ENCODE measurements at regions not wholly inside any gene's neighbourhood (a gene's known extent, or its start where the extent isn't known, plus 50 kb on each side); places are given as distances from the start of the nearest gene placed in this dataset.

DNA sequence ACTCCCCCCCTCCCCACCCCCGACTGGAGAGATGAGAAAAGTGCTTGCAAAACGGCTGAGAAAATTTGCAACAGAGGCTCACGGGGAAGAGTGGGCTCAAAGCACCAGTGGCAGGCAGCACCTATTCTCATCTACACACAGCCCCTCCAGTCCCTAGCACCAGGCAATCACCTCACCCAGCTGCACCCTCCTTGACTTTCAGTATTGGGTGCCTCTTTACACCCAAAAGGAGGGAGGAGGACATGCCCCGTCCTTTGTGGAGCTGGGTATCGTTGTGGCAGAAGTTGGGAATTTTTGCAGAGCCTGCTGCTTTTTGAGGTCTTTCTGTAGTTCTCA is 182.8 kb upstream of the TOPAZ1 start:
- POLR2A ChIA-PET (ENCODE audit: low non-redundant PET) = no interaction called here

DNA sequence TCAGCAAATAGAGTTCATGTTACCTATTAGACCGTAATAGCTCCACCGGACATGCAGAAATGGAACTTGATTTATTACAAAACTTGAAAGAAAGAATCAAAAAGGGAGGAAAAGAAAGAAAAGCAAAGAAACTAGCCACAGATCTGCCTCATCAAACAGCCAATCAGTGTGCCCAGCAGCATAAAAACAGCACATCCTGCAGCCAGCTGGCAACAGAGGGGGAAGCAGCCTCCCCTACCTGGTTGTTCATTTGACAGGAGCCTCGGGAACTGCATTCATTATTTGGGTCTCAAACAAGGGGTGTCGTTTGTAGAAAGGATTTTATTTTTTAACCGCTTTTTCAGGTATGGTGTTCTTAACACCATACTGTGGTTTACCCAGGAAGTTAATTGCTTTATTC is 181.5 kb upstream of the TOPAZ1 start:
- no peak for TF ChIP-seq CTCF (conservative IDR thresholded peaks at IDR 0.05; ENCODE audit: low read depth)
- ChIA-PET POLR2A (ENCODE audit: low non-redundant PET) (no interaction called here), CTCF (no interaction called here)
- DNase-seq (ENCODE audit: low spot score) = no peak
- no peak overlapping the region for H3K27ac ChIP-seq

More for the DNA sequence above, 182.8 kb upstream of the TOPAZ1 start:
- no peak for DNase-seq (ENCODE audit: low spot score)
- H3K27ac ChIP-seq = peak overlapping the region; percentile 58
- CTCF ChIA-PET = no interaction called here
- no peak for TF ChIP-seq CTCF (conservative IDR thresholded peaks at IDR 0.05; ENCODE audit: low read depth)

- TF ChIP-seq CTCF (conservative IDR thresholded peaks at IDR 0.05; ENCODE audit: low read depth) = no peak
- no peak for DNase-seq (ENCODE audit: low spot score)
- CTCF ChIA-PET = no interaction called here
- POLR2A ChIA-PET (ENCODE audit: low non-redundant PET) = no interaction called here
- no peak overlapping the region for H3K27ac ChIP-seq
Observed at GRCh38 chr3:44061268-44061667, 180.4 kb upstream of the TOPAZ1 start.

GRCh38 chr3:44061961-44062360 is 179.7 kb upstream of the TOPAZ1 start:
- no peak overlapping the region for H3K27ac ChIP-seq

DNA sequence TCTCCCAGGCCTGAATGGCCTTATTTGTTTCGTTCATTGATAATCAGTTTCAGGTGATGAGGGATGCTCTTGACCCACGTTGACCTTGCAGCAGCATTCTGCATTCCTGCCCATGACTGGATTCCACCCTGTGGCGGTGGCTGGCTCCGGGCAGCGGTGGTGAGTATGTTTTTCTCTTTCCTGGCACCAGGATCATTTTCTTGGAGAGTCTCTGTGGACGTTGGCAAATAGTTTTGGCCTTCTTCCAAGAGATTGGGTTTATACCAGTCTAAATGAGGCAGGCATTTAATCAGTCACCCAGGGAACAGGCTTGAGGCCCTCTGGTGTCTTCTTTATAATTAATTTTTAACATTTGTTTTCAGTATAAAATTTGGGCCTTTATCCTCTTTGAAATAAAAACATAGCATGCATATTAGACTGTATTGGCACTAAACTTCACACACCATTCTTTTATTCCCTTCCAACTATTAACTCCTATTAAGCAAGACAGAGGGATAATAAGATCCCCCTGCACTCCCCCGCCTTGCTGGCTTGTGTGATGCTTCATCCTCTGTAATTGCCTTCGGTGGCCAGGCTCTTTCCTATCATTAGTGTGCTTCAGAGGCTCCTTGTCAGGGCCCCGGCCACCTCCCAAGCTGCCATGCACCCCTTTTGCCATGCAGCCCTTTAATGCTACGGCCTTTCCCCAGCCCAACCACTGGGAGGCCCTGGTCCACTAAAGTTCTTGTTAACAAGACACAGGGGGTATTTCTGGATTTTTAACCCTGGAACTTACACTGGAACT is 176.2 kb upstream of the TOPAZ1 start:
- DNase-seq (ENCODE audit: low spot score) = peak; percentile 66
- TF ChIP-seq CTCF (conservative IDR thresholded peaks at IDR 0.05; ENCODE audit: low read depth) = no peak
- ChIA-PET POLR2A (ENCODE audit: low non-redundant PET) (no interaction called here), CTCF (no interaction called here)
- peak overlapping the region; percentile 60 for H3K27ac ChIP-seq

More at GRCh38 chr3:44061961-44062360, 179.7 kb upstream of the TOPAZ1 start:
- ChIA-PET POLR2A (ENCODE audit: low non-redundant PET) (no interaction called here), CTCF (no interaction called here)
- no peak for DNase-seq (ENCODE audit: low spot score)
- TF ChIP-seq CTCF (conservative IDR thresholded peaks at IDR 0.05; ENCODE audit: low read depth) = no peak

GRCh38 chr3:44066806-44067205 is 174.9 kb upstream of the TOPAZ1 start:
- POLR2A ChIA-PET (ENCODE audit: low non-redundant PET) = no interaction called here
- DNase-seq (ENCODE audit: low spot score) = no peak
- CTCF ChIA-PET = interaction anchor here (0.7 kb wide), 1 partner anchor 71 kb away, joined by 3 read pairs; no protein-coding TSS in a partner anchor
- H3K27ac ChIP-seq = no peak overlapping the region
- no peak for TF ChIP-seq CTCF (conservative IDR thresholded peaks at IDR 0.05; ENCODE audit: low read depth)

Measured in RWPE1 (cell line).